ENCODE measurements at regions not wholly inside any gene's neighbourhood (a gene's known extent, or its start where the extent isn't known, plus 50 kb on each side); places are given as distances from the start of the nearest gene placed in this dataset.

DNA sequence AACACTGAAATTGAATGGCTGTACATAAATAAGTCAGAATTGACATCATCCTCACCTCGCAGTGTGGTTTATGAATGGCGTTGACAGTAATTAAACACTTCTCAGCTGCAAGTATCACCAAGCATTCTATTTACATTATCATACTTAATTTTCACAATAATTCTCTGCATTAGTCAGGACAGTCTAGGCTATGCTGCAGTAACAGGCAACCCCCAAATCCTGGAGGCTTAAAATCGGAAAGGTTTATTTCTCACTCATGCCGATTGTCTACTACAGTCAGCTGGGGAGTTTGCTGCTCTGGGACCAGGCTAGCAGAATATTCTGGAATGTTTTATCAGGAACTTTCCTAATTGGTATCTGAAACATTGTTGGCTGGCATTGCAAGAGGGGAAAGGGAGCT is 493.2 kb upstream of the ERCC4 start:
- TF ChIP-seq, protein P1, sequence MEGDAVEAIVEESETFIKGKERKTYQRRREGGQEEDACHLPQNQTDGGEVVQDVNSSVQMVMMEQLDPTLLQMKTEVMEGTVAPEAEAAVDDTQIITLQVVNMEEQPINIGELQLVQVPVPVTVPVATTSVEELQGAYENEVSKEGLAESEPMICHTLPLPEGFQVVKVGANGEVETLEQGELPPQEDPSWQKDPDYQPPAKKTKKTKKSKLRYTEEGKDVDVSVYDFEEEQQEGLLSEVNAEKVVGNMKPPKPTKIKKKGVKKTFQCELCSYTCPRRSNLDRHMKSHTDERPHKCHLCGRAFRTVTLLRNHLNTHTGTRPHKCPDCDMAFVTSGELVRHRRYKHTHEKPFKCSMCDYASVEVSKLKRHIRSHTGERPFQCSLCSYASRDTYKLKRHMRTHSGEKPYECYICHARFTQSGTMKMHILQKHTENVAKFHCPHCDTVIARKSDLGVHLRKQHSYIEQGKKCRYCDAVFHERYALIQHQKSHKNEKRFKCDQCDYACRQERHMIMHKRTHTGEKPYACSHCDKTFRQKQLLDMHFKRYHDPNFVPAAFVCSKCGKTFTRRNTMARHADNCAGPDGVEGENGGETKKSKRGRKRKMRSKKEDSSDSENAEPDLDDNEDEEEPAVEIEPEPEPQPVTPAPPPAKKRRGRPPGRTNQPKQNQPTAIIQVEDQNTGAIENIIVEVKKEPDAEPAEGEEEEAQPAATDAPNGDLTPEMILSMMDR (IDR thresholded peaks at IDR 0.05; ENCODE audit: poor library complexity), result no peak
- TF ChIP-seq EZH2 (IDR thresholded peaks at IDR 0.05; ENCODE audit: borderline replicate concordance) (no peak), EZH2phosphoT487 (IDR thresholded peaks at IDR 0.05; ENCODE audit: low read depth, severe bottlenecking, unreplicated experiment) (no peak)

Data from hepatocyte (in vitro differentiated cells).